ENCODE measurements at regions not wholly inside any gene's neighbourhood (a gene's known extent, or its start where the extent isn't known, plus 50 kb on each side); places are given as distances from the start of the nearest gene placed in this dataset.

DNA sequence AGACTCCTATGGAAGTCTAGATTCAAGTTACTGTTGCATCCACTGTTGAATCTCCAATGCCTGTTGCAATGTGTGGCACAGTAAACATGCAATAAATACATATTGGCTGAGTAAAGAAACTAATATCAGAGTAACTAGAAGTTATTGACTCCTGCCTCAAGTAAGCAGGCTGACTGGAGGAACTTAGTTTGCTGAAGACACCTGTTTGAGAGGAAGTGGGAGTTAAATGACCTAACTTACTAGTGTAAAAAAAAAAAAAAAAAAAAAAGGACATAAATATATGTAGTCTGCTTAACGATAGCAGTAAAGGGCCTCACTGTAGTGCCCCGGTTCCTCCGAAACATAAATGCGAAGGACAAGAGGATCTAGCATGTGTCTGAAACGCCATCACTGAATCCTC lies 249.8 kb upstream of the PRDM1 start:
- TF ChIP-seq, protein P1, sequence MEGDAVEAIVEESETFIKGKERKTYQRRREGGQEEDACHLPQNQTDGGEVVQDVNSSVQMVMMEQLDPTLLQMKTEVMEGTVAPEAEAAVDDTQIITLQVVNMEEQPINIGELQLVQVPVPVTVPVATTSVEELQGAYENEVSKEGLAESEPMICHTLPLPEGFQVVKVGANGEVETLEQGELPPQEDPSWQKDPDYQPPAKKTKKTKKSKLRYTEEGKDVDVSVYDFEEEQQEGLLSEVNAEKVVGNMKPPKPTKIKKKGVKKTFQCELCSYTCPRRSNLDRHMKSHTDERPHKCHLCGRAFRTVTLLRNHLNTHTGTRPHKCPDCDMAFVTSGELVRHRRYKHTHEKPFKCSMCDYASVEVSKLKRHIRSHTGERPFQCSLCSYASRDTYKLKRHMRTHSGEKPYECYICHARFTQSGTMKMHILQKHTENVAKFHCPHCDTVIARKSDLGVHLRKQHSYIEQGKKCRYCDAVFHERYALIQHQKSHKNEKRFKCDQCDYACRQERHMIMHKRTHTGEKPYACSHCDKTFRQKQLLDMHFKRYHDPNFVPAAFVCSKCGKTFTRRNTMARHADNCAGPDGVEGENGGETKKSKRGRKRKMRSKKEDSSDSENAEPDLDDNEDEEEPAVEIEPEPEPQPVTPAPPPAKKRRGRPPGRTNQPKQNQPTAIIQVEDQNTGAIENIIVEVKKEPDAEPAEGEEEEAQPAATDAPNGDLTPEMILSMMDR (conservative IDR thresholded peaks at IDR 0.05), result no peak
- TF ChIP-seq EZH2 (IDR thresholded peaks at IDR 0.05; ENCODE audit: low read depth), result no peak

Data from PC-9 (cell line).